GM18508 (cell line): ENCODE measurements at regions not wholly inside any gene's neighbourhood (a gene's known extent, or its start where the extent isn't known, plus 50 kb on each side); places are given as distances from the start of the nearest gene placed in this dataset.

Experiments used
- ATAC-seq: cut with Tn5 transposase; IDR thresholded peaks from one replicate; pipeline ENCODE4 v1.9.1; 2021; ENCODE audit warnings: moderate number of reproducible peaks; ENCODE audit not compliant: insufficient read depth, unreplicated experiment

DNA sequence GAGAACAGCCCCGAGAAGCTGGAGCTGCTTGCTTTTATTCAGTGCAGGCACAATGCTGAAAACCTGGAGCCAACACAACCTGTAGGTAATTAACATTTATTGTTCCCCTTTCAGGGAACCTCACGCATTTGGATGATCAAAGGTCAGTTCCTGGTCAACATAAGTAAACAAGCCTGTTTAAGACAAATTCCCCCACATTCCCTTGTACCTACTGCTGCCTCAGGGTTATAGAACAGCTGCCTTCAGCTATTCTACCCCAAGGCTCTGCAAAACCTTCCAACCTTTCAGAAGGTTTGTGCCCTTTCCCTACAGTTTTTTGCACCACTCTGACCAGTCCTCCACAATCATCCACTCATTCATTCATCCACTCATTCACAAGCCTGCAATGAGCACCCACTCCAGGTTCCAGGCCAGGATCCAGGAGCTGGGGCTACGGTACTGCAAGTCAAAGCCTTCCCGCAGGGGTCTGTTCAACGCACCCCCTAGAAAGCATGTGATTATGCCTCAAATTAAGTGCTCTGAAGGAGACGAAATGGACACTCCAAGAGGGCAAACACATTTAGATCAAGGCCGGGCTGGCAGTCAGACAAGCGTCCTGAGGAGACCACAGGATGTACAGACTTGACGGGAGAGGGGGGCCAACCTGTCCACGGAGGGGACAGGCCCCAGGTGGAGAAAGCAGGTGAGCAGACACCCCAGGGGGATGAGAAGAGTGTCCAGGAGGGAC, 683.9 kb downstream of the MATN1 start:
- no peak for ATAC-seq

DNA sequence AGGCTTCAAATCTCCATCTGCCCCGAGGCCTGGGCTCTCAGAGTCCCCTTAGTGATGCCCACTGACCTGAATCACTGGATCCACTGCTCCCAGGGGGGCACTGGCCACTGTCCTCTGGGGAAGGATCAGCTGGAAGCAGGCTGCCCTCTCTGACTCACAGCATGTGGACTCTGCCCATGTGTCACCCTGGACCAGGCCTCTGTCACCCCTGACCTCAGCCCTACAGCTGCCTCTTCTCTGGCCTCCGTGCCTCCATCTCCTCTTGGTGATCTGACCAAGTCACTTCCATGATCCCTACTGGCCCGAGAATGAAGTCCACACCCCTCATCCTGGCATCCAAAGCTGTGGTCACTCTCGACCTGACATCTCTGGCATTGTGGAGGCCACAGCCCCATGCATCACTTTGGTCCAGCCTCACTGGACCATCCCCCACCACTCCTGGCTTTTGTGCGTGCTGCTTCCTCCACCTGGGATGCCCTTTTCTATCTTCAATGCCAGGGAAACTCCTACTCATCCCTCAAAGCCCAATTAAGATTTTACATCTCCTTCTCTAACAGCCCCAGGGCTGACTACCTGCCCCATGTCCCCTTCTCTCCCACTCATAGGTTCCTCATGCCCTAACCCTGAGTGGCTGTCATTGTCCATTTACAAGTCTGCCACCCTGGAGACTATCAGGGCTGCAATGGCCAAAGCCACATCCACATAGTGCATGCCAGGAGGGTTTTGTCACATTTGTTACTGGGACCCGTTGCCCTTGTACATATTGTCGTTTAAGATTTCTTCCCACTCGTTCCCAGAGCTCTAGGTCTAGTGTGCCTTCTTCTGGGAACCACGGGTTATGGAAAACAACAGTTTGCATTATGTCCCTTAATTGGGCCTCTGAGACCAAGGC, 685.0 kb downstream of the MATN1 start:
- ATAC-seq: no peak

DNA sequence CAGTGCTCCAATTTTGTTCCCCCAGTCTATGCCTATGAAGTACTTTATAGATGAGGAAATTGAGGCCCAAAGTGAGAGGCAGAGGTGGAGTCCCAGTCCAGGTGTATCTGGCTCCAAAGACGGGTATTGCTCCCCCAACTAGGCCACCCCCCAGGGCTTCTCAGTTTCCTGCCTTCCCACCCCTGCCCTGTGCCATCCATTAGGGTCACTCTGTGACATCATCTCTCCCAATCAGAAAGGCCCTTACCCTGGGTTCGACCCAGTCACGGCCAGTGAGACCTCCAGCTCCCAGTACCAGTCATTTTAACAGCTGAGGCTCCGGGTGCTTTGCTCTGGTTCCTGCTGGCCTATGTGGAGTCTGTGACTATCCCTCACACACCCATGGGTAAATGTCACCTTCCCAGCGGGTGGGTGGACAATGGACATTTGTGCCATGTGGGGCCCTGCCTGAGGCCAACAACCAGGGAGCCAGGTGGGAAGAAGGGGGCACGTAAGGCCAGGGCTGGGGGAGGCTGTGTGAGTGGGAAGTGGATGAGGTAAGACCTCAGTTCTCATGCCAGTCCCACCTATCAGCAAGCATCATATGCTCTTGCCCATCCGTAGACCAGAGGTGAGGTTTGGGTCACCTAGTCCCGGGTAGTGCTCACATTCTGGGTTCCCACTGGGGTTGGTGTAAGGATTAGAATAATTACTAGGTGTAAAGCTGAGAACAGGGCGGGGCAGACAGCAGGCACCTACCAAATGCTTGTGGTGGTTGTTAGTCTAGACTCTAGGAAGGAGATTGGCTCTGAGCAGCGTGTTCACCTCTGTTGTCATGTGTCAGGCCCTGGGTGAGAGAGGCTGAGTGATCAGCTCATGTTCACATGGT, 685.9 kb downstream of the MATN1 start:
- no peak for ATAC-seq

DNA sequence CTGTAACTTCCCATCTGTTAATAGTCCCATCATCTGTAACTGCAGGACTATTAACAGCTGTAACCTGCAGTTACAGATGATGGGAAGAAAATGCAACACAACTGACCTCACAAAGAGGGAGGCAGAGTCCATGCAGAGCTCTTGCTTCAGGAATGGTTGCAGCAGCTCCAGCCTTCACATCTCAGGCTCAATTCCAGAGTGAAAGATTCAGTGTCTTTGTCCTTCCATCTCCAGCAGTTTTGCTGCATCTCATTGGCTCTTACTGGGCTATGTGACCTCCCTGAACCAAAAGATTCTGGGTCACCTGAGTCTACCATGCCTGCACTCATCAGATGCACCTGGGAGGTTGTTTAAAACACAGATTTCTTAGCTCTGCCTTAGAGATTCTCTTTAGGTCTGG, 686.7 kb downstream of the MATN1 start:
- no peak for ATAC-seq

DNA sequence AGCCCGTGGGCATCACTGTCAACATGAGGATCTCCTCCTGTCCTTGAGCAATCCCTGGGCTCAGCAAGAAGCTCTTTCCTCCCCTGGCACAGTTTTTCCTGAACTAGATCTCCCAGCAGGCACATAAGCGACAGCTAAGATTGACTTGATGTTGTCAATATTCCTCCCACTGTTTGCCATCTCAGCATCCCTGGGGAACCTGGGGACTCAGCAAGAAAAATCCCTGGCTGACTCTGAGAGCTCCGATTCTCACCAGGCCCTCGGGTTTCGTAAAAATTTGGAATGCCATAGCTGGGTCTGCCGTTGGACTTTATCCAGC, 687.2 kb downstream of the MATN1 start:
- no peak for ATAC-seq

DNA sequence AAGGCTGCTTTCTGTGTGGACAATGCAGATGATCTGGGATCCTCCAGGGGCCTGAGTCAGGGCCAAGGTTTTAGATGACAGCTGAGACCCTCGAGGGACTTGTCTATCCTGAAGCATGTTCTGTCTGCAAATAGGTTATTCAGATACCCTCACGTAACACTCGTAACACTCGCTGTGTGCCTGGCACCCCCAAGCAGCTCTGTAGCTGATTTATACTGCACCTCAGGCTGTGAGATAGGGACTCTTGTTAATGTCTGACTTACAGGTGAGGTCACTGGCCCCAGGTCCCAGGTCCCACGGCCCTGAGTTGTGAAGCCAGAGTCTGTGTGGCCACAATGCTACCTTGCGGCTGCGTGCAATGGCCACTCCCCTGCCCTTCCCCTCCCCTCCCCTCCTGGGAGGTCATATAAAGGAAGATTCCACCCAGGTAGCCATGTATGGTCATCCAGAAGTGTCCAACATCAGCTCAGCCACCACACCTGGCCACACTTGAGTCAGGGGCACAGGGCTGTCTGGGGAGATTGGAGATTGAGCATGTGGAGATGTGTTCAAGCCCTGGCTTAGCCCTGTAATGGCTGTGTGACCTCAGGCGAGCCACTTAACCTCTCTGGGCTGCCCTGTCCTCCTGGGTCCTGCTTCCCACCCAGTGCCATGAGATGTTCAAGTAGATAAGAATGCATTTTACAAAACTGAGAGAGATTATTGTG, 687.7 kb downstream of the MATN1 start:
- no peak for ATAC-seq

DNA sequence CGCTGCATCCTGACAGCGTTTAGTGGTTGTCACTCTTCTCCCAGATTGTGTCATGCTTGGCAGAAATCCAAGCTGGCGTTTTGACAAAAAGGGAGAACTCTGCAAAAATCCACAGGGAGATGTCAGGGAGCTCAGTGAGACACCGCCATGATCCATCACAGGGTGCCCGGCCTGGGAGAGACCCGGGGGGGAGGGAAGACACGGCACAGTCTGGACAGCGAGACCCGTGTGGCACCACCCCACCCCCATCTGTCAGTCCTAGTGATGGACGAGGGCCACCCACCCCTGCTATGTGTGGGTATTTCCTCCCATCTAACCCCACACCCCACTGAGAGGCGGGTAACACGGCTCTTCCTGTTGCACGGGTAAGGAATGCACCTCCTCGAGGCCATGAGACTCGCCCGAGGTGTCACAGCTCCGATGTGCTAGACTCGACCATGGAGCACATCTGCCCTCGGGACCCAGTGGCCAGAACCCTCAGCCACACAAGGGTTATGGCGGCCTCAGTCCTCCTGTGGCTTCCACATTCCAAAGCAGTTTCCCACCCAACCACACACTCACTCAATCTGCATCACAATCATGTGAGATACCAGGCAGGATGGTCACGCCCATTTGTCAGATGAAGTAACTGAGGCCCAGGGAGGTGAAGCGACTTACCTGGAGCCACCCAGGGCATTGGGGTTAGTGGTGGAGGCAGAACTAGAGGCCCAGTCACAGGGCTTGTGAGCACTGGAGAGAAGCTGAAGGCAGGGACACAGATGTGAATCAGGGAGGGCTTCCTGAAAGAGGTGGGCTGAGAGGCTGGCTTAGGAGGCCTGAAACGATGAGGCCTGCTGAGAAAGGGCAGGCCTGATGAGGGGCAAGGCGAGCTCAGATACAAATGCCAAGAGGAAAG, 688.5 kb downstream of the MATN1 start:
- ATAC-seq: no peak

DNA sequence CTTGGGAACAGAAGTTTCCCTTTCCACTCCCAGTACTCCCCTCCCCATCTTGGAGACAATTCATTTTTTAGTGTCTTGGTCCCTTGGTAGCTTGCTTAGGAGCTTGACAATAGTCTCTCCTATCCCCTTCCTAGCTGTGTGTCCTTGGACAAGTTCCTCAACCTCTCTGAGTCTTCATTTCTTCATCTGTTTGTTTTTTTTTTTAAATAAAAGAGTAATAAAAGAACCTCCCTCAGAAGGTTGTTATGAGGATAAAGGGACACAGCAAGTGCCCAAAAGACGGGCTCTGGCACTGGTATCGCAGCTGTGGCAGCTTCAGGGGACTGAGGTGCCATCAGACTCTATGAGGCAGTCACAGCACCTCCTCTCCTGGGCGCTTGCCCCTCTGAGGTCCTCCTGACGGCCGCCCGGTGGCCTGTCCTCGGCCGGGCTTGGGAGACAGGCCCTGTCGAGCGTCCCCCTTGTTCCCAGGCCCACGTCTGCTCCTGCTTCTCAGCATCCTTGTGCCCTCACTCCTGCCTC, 689.2 kb downstream of the MATN1 start:
- ATAC-seq: no peak

DNA sequence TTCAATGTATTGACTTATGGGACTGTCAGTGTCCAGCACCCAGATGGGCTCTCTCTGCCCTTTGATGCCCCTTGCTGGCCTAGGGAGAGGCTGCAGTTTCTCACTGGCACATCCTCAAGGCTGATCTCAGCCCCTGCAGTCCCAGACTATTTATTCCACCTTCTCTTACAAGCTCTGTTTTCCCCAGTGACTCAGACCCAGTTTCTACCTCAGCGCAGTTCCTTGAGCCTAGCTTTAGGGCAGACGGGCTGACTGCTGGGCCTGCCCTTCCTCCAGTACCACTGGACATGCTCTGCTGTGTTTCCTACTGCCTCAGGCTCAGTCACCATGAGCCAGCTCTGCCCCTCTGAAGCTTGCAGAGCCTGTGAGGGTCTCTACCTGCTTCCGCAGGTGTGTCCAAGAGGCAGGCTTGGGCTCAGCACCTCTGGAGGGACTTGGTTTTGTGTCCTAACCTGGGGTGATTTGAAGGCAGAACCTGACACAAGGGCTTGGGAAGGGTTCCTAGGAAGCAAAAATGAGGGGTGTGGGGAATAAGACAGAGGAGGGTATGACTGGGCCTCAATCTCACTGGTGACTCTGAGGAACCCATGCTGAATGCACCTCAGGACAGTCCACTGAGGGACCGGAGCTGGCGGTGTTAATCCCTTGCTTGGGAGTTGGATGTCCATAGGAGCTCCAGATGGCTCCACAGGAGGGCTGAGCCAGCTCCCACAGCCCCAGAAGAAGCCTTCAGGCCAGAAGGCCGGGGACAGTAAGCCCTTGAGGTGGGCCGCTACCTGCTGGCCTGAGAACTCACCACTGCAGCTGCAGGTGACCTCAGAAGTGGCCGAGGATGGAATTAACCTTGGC, 689.9 kb downstream of the MATN1 start:
- no peak for ATAC-seq

DNA sequence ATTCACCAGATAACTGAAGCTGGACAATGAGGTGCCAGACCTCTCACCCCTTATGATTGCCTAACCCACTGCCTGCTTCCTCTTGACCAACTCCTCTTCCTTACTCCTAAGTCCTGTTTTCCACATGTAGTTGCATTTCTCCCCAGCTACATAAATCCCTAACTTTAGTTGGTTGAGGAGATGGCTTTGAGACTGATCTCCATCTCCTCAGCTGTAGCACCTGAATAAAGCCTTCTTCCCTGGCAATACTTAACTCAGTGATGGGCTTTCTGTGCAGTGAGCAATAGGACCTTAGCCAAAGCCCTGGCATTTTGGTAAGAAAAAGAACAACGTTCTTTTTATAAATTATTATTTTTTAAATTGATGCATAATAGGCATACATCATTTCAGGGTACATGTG, 691.1 kb downstream of the MATN1 start:
- no peak for ATAC-seq

DNA sequence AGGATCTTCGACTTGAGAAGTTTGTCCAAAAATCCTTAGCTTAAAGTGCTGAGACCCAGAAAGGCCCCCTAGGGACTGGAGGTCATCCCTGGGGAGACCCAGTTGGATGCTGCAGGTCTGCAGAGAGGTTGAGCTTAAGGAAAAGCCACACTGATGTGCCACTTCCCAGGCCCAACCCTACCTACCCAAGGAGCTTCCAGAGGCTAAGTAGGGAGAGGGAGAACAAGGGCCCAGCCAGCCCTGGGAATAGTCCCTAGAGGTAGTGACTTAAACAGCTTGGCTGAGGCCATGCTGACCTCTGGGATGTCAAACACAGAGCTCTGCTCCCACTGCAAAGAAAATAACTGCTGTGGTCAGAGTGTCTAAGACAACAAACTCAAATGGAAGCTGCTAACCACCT, 693.7 kb downstream of the MATN1 start:
- no peak for ATAC-seq

DNA sequence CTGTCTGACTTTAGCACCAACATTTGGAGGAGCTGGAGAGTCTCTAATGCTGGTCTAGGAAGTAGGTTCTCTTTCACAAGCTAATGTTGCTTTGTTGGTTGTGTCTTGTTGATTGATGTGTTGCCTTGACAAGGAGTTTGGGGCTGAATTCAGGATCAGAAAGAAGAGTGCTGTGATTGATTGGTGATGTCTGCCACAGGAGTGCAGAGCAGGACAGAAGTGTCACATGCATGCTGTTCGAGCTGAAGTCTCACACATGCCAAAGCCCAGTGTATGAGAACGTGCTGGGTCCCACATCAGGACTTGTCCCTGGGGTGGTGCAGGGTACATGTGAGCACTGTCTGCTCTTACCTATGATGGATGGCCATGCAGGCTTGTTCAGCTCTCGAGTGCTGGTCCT, 694.4 kb downstream of the MATN1 start:
- ATAC-seq: no peak

DNA sequence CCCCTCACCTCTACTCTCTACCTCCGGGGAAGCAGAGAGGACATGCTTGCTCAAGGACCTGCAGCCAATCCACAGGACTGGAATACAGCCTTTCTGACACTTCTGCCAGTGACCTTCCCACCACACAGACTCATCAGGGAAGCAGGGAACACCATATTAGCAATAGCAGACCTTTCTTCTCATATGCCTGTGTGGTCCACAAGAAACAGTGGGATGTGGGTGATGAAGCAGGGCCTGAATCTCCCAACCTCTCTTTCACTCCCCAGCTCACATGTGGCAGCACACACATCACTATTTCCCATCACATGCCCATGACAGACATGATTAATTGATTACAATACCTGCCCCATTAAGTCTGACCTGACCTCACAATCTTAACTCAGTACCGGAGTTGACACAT, 695.1 kb downstream of the MATN1 start:
- ATAC-seq: no peak

DNA sequence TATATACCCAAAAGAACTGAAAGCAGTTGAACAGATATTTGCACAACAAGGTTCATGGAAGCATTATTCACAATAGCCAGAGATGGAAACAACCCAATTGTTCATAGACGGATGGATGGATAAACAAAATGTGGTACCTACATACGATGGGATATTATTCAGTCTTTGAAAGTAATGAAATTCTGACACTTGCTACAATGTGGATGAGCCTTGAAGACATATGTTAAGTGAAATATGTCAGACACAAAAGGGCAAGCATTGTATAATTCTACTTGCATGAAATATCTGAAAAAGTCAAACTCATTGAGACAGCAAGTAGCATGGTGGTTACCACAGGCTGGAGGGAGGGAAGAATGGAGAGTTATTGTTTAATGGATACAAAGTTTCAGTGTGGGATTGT, 696.1 kb downstream of the MATN1 start:
- no peak for ATAC-seq

DNA sequence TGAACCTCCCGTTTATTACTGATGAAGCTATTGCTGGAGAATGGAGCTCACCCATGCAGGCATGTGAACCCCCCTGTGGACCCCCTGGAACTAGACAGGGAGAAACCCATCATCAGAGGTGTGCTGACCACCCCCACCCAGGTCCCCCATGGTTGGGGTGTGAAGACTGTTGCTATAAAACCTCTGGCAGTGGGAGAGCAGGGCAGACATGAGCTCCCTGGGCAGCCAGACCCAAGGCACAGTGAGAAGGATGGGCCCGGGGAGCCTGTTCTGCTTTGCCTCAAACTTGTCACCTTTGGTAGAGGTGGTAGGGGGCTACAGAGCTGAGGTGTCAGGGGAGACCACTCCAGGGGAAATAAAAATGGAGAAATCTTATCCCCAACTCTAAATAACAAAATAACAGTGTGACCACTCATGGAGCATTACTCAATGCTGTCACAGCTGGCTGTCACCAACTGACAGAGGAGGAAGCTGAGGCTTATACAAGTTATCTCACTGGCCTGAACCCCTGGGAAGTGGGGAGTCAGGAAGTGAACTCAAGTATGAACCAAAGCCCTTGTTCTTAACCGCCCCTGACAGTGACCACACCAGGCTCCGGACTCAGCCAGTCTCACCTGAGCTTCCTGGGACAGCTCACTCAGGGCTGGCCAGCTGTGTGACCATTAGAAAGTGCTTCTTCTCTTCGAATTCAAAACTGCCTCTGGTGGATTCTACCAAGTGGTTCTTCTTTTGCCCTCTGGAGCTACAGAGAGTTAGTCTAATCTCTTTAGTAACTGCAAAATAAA, 698.8 kb downstream of the MATN1 start:
- no peak for ATAC-seq

DNA sequence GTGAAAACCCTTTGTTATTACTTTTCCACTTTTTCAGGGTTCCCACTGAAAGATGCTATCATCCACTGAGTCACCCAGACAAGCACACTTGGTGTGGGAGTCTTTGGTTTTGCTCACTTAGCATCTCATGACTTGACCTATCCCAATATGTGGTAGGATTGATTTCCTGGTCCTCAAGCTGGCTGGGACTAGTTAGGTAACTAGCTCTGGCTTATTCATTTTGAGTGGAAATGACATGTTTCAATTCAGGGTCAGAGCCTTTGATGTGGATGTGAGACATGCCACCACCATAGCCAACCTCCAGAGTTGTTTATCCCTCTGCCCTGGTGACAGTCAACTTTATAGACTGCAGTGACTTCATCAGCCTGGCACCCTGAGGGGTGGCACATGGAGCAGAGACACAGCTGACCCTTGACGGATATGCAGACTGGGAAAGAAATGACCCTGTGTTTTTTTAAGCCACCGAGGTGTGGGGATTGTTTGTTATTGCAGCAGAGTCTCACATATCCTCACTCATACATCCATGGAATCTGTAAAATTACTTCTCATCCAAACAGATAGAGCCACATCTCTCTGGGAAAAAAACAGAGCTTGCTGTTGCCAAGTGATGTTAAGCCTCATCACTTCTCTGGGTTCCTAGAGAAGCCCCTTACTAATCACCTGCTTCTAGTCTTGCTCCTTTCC, 699.9 kb downstream of the MATN1 start:
- ATAC-seq: no peak

DNA sequence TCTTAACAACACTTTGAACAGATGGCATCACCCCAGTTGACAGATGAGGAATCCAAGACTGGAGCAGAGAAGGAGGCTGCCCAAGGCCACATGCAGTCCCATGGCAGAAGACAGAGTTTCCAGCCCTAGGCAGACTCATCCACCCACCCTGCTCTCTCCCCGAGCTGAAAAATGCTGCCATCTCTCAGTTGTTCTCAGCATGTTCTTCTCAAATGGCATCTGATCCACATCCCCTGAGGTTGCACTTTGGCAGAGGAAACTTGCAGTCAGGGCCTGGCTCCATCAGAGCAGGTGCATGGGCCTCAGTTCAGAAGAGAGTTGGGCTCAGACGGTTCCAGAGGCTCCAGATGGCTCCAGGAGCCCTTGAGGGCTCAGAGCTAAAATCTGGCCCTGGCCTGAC, 709.4 kb downstream of the MATN1 start:
- ATAC-seq: no peak
